ENCODE measurements at regions not wholly inside any gene's neighbourhood (a gene's known extent, or its start where the extent isn't known, plus 50 kb on each side); places are given as distances from the start of the nearest gene placed in this dataset.
"Not testable (repeated sequence)": the region's sequence is repeated elsewhere in the genome, so short reads cannot be mapped to it uniquely, and the experiment has no call there.

DNA sequence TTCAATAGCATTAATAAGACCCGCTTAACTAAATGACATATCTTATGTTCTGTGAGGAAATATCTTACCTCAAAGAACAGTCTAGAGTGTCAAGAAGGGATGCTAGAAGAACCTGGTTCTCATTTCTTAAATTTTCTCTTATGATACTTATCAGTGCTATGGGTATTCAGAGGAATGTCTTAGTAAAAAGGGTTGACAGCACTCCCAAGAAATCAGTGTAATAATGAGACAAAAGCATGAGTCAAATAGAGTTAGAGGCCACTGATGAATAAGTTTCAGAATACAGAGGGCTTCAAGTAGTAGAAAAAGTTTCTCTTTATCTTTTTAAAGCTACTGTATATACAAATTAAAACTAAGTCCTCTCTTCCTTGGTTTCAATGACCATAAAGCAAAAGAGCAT, 242.8 kb downstream of the GJA1 start:
- no peak for DNase-seq (ENCODE audit: low read depth)
- Histone ChIP-seq H3K27me3 (ENCODE audit: control insufficient read depth, insufficient read depth, low read length) (no peaks in the 10 kb centered on the region), H3K4me3 (ENCODE audit: low read depth, low read length) (no peak overlapping the region), H3K36me3 (ENCODE audit: control insufficient read depth, insufficient read depth, low read length) (no peaks in the 10 kb centered on the region)
- TF ChIP-seq, protein P1, sequence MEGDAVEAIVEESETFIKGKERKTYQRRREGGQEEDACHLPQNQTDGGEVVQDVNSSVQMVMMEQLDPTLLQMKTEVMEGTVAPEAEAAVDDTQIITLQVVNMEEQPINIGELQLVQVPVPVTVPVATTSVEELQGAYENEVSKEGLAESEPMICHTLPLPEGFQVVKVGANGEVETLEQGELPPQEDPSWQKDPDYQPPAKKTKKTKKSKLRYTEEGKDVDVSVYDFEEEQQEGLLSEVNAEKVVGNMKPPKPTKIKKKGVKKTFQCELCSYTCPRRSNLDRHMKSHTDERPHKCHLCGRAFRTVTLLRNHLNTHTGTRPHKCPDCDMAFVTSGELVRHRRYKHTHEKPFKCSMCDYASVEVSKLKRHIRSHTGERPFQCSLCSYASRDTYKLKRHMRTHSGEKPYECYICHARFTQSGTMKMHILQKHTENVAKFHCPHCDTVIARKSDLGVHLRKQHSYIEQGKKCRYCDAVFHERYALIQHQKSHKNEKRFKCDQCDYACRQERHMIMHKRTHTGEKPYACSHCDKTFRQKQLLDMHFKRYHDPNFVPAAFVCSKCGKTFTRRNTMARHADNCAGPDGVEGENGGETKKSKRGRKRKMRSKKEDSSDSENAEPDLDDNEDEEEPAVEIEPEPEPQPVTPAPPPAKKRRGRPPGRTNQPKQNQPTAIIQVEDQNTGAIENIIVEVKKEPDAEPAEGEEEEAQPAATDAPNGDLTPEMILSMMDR (IDR thresholded peaks at IDR 0.05; ENCODE audit: insufficient read depth, low read length, poor library complexity, severe bottlenecking), result no peak

DNA sequence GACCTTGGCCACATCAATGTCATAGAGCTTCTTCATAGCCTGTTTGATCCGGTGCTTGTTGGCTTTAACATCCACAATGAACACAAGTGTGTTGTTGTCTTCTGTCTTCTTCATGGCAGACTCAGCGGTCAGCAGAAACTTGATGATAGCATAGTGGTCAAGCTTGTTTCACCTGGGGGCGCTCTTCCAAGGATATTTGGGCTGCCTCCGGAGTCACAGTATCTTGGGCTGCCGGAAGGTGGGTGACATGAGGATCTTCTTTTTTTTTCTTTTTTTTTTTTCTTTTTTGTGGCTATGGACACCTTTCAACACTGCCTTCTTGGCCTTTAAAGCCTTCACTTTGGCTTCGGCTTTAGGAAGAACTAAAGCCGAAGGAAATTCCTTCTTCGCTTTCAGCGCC, 244.6 kb downstream of the GJA1 start:
- no peaks in the 10 kb centered on the region for H3K27me3 ChIP-seq (ENCODE audit: control insufficient read depth, insufficient read depth, low read length)
- H3K4me3 ChIP-seq (ENCODE audit: low read depth, low read length), result no peak overlapping the region
- no peak for DNase-seq (ENCODE audit: low read depth)
- H3K36me3 ChIP-seq (ENCODE audit: control insufficient read depth, insufficient read depth, low read length), result no peaks in the 10 kb centered on the region
- TF ChIP-seq, protein P1 (IDR thresholded peaks at IDR 0.05; ENCODE audit: insufficient read depth, low read length, poor library complexity, severe bottlenecking), result no peak

DNA sequence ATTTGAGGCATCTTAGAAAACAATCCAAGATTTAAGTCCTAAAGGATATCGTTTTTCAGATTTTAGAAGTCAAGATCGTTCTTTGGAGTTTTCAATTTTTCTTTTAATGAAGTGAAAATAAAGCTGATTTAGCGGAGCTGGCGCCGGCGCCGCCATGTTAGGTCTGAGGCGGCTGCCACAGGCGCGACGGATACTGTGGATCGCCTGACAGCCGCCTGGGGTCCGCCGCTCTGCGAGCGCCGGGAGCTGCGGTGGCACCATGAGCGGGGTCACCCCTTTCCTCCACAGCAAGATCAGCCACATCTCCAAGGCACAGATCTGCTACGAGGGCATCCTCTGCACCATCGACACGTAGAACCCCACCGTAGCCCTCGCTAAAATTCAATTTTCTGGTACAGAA, 247.2 kb downstream of the GJA1 start:
- Histone ChIP-seq H3K27me3 (ENCODE audit: control insufficient read depth, insufficient read depth, low read length) (no peaks in the 10 kb centered on the region), H3K36me3 (ENCODE audit: control insufficient read depth, insufficient read depth, low read length) (no peaks in the 10 kb centered on the region), H3K4me3 (ENCODE audit: low read depth, low read length) (no peak overlapping the region)
- TF ChIP-seq, protein P1 (IDR thresholded peaks at IDR 0.05; ENCODE audit: insufficient read depth, low read length, poor library complexity, severe bottlenecking), result no peak
- no peak for DNase-seq (ENCODE audit: low read depth)

DNA sequence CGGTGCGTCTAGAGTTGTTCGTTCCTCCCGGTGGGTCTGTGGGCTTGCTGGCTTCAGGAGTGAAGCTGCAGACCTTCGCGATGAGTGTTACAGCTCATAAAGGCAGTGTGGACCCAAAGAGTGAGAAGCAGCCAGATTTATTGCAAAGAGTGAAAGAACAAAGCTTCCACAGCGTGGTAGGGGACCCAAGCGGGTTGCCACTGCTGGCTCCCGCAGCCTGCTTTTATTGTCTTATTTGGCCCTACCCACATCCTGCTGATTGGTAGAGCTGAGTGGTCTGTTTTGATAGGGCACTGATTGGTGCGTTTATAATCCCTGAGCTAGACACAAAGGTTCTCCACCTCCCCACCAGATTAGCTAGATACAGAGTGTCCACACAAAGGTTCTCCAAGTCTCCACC, 250.4 kb downstream of the GJA1 start:
- H3K36me3 ChIP-seq (ENCODE audit: control insufficient read depth, insufficient read depth, low read length); H3K27me3 ChIP-seq (ENCODE audit: control insufficient read depth, insufficient read depth, low read length); H3K4me3 ChIP-seq (ENCODE audit: low read depth, low read length); DNase-seq (ENCODE audit: low read depth): not testable (repeated sequence)

DNA sequence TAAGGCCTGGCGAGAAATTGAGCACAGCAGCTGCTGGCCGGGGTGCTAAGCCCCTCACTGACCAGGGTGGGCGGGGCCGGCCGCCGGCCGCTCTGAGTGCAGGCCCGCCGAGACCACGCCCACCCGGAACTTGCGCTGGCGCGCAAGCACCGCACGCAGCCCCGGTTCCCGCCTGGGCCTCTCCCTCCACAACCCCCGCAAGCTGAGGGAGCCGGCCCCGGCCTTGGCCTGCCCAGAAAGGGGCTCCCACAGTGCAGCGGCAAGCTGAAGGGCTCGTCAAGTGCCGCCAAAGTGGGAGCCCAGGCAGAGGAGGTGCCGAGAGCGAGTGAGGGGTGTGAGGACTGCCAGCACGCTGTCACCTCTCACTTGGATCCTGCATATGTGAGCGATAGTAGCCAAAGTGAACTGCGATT, 251.2 kb downstream of the GJA1 start:
- TF ChIP-seq, protein P1 (IDR thresholded peaks at IDR 0.05; ENCODE audit: insufficient read depth, low read length, poor library complexity, severe bottlenecking), result no peak
- Histone ChIP-seq H3K4me3 (ENCODE audit: low read depth, low read length) (no peak overlapping the region), H3K36me3 (ENCODE audit: control insufficient read depth, insufficient read depth, low read length) (no peaks in the 10 kb centered on the region), H3K27me3 (ENCODE audit: control insufficient read depth, insufficient read depth, low read length) (no peaks in the 10 kb centered on the region)
- DNase-seq (ENCODE audit: low read depth), result no peak

DNA sequence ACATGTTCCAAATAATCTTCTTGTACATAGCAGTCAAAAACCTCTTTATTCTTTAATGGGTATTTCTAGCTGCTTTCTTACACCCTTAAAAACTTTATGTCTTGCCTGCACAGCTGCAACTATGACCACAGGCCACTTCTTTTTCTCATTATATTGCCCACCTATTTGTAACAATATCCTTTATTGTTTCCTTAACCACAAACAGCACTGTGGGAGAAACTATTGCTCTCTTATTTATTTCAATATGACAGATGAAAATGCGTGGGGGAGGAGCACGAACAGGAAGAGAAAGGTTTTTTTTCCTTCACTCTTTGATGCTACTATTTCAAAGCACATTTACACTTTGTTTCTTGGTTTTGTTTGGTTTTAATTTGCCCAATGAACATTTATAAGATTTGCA, 253.5 kb downstream of the GJA1 start:
- Histone ChIP-seq H3K36me3 (ENCODE audit: control insufficient read depth, insufficient read depth, low read length) (no peaks in the 10 kb centered on the region), H3K4me3 (ENCODE audit: low read depth, low read length) (no peak overlapping the region), H3K27me3 (ENCODE audit: control insufficient read depth, insufficient read depth, low read length) (no peaks in the 10 kb centered on the region)
- DNase-seq (ENCODE audit: low read depth), result no peak
- TF ChIP-seq, protein P1 (IDR thresholded peaks at IDR 0.05; ENCODE audit: insufficient read depth, low read length, poor library complexity, severe bottlenecking), result no peak

All from kidney epithelial cell (primary cell).